Testis (tissue), 2 donors: ENCODE measurements at regions not wholly inside any gene's neighbourhood (a gene's known extent, or its start where the extent isn't known, plus 50 kb on each side); places are given as distances from the start of the nearest gene placed in this dataset.
"Not testable (repeated sequence)": the region's sequence is repeated elsewhere in the genome, so short reads cannot be mapped to it uniquely, and the experiment has no call there.

ENCODE experiments used
- POLR2A ChIP-seq: fragments of 450-650 bp; IDR thresholded peaks from one replicate; pipeline ENCODE4 v1.6.1; 2017; ENCODE audit warnings: antibody characterized with exemption, mild to moderate bottlenecking, moderate library complexity
- TF ChIP-seq, protein P1 (sequence below), 3 experiments: fragments of 450-650 bp in 2 of 3; fragments of 200-600 bp in 1 of 3; sonication (generic) in 1 of 3; IDR thresholded peaks; one replicate each; pipeline ENCODE4 v1.5.1; 2016 to 2019; ENCODE audit warnings: antibody characterized with exemption in 3 of 3, mild to moderate bottlenecking in 2 of 3, moderate library complexity in 1 of 3

DNA sequence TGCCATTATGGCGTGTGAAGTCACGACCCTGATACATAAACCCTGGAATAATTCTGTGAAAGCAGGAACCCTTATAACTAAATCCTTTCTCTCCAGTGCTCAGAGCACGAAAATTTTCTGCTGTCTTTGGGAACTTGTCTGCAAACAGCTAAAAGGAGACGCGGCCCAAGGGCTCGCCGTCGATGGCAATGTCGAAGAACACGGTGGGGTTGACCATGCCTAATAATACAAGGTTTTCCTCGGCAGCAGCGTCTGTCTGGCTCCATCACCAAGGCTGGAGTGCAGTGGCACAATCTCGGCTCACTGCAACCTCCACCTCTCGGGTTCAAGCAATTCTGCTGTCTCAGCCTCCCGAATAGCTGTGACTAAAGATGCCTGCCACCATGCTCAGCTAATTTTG, 132.4 kb upstream of the KIF5B start:
- TF ChIP-seq, protein P1, sequence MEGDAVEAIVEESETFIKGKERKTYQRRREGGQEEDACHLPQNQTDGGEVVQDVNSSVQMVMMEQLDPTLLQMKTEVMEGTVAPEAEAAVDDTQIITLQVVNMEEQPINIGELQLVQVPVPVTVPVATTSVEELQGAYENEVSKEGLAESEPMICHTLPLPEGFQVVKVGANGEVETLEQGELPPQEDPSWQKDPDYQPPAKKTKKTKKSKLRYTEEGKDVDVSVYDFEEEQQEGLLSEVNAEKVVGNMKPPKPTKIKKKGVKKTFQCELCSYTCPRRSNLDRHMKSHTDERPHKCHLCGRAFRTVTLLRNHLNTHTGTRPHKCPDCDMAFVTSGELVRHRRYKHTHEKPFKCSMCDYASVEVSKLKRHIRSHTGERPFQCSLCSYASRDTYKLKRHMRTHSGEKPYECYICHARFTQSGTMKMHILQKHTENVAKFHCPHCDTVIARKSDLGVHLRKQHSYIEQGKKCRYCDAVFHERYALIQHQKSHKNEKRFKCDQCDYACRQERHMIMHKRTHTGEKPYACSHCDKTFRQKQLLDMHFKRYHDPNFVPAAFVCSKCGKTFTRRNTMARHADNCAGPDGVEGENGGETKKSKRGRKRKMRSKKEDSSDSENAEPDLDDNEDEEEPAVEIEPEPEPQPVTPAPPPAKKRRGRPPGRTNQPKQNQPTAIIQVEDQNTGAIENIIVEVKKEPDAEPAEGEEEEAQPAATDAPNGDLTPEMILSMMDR (IDR thresholded peaks at IDR 0.05): not testable (repeated sequence)
- not testable (repeated sequence) for TF ChIP-seq POLR2A
